NCI-H128 (cell line): ENCODE measurements at regions not wholly inside any gene's neighbourhood (a gene's known extent, or its start where the extent isn't known, plus 50 kb on each side); places are given as distances from the start of the nearest gene placed in this dataset.

Experiments
- DNase-seq: peaks from one replicate; lab custom pipeline; 2025; ENCODE audit not compliant: unreplicated experiment; lab: John Stamatoyannopoulos, UW

DNA sequence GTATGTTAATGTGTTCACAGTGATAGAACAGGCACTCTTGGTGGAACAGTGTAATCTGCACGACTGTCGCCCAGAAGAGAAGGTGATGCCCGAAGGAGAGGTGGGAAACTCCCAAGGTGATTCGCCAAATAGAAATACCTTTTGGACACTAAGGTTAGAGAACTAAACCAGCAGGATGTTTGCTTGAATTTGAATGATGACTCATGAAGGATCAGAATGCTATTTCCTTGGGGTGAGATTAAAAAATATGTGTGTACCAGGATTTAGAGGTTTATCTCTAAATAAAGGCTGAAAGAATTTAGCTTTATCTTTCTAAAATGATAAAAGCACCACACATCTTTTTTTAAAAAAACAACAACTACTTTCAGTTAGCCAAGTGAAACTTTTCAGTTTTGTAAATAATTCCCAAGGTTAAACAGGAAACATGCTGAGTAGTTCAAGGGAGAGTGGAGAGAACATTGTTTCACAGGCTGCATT, 297.4 kb upstream of the TAS2R1 start:
- DNase-seq = no peak

DNA sequence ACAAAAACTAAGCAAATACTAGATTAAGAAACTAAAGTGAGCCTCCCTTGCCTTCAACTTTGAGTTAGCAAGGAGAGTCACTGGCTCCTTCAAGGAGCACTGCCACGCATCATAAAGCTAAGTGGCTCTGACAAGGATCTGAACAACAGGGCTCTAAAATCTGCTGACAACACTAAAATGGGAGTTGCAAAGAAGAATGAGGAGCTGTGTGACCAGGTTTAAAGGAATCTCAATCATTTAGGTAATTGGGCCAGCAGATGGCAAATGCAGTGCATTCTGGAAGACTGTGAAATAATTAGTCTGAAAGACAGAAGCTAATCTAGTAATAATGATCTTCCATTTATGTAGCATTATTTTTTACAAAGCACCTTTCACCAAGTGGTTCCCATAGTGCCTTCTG, 297.0 kb upstream of the TAS2R1 start:
- no peak for DNase-seq

DNA sequence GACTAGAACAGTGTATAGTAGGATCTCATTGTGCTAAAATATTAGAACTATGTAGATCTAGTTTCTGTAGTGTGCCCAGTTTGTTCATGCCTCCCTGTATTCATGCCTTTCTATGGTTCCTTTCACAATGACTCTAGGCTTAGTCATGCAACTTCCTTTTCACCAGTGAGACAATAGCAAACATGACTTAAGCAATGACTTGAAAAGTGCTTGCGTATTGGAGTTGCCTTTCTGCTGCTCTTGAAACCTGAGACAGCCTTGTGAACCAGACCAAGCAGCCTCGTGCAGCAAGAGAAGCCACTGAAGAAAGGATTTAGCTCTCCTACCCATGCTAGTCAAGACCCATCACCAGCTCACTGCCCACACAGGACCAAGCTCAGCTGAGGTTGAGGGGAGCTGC, 294.5 kb upstream of the TAS2R1 start:
- no peak for DNase-seq

DNA sequence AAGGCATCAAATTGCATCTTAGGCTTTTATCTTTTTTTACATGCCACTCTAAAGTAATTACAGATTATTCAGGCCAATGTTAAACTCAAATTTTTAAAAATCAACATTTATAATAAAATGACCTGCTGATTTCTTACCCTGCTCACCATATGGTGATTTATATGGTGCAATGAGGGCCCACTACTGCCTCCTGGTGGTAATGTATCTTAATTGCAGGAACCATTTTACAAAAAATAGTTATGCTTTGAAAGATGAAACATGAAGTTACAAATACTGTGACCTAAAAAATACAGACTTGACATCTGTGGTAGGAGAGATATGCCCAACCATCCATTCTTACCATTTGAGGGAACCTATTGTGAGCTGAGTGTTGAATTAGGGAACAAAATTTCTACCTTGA, 292.6 kb upstream of the TAS2R1 start:
- no peak for DNase-seq

DNA sequence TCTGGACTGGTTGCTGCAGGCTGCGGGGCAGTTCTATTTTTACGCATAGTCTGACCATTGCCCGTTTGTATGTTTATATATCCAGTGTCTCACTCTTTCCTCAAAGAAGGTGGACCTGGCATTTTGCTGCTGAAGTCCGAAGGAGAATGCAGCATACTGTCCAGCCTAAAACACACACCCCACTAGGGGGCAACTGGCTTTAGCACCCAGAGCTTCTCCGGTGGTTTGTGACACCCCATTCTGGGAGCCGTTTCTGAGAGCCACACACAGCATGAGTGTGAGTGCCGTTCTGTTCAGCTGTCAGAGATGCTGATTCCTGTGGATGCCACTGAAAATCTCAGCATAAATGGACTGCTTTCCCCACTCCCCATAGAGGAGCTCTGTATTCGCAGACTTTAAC, 290.5 kb upstream of the TAS2R1 start:
- no peak for DNase-seq

DNA sequence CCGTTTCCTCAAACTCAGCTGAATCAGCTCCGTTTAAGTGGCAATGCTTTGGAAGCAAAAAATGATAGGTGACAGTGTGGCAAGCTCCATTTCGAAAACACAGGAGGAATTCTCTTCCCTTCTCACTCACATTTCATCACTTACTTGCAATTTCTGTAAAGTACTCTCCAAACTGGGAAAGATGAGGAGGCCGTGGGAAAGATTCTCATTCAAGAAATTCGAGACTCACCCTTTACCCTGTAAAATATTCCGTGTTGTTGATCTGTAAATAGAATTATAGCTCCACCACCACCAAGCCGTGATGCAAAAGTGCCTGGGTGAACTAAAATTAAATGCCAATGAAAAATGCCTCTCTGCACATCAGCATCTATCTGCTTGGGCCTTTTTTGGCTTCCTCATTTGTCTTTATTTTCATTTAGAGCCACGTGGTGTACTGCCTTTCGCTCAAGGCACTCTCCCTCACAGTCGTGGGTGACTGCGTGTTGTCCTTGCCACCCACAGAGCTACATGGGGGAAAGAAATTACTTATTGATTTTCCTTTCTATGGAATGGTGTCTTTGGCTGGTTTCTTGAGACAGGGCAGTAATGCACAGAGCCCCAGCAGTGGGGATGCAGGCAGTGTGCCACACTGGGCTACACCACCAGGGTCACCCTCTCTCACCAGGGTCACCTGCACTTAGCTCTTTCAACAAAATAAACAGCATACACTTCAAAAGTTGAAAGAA, 289.3 kb upstream of the TAS2R1 start:
- DNase-seq = no peak

DNA sequence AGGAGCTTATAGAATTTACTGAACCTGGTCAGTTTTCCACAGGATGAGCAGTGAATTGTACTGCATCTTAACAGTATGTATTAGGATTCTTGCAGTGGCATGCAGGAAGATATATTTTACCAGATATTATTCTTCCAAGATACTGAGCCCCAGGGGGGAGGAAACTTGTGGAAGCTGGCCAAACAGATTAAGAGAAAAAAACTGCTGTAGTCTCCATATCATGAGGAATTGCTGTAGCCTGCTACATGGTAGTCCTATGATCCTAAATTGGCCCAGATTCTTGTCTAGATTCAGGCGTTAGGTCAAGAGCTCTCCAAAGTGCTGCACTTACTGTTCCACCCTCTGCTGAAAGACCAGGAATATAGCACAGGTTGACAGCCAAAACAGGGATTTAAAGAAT, 275.5 kb upstream of the TAS2R1 start:
- DNase-seq = no peak

DNA sequence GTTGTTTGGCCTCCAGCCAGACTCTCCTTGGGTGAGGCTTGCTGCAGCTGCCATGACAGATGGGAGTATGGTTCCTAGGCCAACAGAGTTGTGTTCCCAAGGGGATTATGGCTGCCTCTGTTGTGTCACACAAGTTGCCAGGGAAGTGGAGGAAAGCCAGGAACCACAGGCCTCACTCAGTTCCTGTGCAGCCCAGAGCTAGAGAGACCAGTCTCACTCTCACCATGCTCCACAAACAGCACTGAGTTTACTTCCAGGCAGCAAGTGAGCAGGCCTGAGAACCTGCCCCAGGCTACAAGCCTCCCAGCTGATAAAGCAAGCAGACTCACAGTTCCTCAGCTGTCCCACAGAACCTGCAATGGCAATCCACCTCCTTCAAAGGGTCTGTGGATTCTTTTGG, 273.6 kb upstream of the TAS2R1 start:
- no peak for DNase-seq

DNA sequence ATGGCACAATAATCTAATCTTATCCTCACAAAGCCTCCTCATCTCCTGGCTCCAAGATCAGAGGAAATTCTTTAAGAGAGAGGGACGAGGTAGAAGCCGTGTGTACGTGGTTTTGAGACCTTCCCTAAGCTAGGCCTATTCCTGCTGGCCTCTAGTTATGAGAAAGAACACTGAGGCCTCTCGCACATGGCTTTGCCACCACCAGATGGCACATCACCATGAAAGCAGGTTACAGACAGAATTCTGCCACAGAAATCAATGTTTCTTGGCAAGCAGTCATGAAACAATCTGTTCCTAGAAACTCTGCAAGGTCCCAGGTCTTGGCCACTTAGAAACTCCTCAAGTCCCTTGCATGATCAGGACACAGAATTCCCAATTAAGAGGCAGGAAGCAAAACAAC, 268.2 kb upstream of the TAS2R1 start:
- DNase-seq = no peak

DNA sequence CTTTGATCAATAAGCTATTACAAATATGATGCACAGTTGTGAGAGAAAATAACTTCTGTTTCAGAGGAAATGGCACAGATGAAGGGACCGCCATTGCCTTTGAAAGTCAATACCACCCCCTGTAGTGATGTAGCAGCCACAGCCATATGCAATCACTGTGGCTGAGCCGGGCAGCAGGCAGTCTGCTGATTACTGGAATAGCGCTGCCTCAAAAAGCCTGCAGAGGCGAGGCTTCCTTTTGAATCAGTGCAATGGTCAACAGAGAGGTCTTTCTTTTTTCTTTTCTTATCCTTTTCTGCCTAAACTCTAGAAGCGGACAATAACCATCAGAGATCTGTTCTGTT, 265.1 kb upstream of the TAS2R1 start:
- no peak for DNase-seq

DNA sequence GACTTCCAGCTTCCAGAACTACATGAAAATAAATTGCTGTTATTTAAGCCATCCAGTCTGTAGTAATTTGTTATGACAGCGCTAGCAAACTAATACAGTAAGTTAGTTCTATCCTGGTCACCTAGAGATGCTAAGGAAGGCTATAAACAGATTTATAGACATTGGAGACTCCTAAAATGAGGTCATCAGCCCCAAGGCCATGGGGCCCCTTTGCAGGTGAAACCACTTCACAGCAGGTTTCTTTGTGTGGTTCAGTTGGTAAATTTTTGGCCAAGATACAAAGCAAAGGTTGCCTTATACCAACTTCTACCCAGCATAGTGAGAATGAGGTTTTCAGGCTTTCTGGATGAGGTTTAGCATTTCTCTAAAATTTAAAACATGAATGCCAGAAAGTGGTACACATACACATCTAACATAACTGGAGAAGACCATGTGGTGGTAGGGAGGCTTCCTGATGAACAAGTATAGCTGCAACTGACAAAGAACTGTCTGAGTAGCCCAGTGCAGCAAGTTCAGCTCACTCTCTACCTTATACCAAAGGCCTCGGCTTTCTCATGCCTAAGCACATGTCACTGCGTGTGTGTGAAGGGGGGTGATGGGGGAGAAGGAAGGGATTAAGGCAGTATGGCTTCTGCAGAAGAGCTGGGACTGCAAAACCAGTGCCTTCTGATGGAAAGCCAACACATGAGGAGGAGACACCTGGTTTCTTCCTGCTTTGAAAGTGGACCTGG, 264.6 kb upstream of the TAS2R1 start:
- no peak for DNase-seq

DNA sequence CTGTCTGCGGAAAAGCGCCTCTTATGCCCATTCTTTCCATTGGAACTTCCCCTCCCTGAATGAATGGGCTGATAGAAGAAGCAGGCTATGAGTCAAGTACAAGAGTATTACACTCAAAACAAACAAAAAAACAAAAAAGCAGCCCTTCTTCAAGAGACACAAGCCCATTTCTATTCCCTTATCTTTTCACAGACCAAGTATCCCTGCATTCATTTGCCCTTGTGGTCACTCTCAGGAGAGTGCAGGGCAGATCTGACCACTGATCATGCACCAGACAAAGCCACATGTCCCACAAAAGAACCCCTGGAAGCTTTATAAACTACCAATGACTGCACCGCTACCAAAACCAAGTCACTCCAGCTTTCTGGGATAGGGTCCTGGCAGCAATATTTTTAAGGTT, 262.5 kb upstream of the TAS2R1 start:
- no peak for DNase-seq

DNA sequence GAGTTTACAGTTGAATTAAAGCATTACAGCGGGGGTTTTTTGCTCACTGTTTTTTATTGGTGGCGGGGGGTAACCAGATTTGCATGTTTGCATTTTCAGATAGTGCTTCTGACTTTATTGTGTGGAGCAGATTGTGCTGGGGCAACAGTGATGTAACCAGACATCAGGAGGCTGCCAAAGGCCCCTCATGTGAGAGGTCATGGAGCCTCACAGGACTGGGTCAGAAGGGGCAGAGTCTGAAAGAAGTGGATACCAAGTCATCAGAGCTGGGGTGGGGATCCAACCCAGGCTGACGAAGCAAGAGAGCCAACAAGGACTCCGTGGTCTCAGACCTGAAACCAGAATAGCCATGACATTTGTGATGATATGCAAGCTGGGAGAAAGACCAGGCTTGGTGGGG, 259.4 kb upstream of the TAS2R1 start:
- DNase-seq = no peak

DNA sequence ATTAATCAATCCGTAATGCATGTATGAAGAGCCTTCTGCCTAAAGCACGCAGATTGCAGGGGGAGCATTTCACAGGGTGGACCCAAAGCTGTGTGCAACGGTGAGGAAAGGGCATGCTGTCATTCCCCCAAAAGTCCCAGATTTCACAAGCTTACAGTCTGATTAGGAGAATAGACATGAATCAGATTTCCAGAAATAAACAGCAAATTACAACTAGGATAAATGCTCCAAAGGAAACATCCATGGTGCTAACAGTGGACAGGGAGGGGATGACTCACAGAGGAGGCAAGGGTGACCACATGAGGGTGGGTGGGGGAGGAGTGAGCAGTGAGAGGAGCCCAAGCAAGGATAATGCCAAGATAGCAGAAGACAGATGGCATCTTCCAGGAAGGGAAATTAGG, 258.4 kb upstream of the TAS2R1 start:
- no peak for DNase-seq

DNA sequence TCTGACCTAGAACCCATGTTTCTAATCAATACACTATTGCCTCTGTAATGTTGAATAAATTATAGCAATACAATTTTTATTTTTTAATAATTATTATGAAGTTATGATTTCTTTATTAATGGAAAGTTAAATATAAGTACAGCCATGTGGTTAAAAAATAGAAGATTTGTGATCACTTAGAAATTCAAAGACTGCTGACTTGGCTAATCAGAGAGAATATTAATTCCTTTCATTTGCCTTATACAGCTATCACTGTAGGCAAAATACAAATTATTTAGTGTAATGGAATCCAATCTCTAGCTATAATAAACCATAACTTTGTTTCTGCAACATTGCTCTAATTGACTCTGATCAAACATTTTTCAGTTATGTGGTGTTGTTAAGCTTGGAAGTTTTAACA, 255.0 kb upstream of the TAS2R1 start:
- DNase-seq = no peak

DNA sequence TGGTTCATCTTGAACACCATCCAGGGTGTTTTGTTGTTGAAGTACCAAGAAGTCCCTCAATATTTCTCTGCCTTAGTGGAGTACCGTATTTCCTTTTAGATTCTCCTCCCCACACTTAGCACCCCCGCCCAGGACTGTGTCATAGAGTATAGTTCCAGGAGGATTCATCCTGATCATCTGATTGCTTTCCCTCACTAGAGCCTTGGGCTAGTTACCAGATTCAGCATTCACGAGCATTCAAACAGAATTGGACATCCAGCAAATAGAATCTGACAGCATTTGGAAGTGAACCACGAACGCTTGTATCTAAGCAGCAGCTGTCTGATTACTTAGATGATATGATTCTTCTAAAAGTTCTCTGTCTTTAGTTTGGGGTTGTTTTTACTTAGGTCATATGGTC, 248.1 kb upstream of the TAS2R1 start:
- no peak for DNase-seq

DNA sequence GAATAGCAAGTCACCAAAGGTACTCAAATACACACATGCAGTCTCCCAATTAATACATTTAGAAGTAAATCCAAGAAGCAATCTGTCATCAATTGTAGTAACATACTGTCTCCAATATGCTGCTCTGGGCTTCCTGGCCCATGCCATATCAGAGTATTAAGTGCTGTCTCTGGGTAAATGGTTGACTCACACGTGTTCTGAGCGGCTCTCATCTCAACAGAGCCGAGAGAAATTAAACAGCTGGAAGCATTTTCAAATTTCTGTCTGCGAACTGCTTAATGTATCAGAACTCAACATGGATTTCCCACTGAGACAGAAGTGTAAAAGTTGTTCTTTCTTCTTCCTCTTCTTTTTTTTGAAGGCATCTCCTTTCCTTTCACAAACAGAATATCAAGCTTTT, 247.3 kb upstream of the TAS2R1 start:
- DNase-seq = no peak

DNA sequence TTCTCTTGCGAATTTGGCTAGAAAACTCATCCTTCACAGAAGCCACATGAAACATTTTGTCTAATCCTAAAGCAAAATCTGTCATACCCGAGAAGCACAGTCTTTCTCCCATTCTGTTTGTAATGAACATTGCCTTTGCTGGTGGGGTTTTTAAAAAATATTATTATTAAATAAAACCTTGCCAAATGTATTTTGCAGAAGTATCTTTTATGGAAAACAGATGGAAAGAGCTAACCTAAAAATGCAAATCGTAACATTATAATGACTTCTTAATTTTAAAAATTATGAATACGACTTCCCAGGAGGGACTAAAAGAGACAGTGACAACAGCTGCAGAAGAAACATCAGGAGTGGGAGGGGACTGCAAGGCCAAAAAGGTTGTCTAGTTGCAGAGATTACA, 246.3 kb upstream of the TAS2R1 start:
- DNase-seq = no peak

DNA sequence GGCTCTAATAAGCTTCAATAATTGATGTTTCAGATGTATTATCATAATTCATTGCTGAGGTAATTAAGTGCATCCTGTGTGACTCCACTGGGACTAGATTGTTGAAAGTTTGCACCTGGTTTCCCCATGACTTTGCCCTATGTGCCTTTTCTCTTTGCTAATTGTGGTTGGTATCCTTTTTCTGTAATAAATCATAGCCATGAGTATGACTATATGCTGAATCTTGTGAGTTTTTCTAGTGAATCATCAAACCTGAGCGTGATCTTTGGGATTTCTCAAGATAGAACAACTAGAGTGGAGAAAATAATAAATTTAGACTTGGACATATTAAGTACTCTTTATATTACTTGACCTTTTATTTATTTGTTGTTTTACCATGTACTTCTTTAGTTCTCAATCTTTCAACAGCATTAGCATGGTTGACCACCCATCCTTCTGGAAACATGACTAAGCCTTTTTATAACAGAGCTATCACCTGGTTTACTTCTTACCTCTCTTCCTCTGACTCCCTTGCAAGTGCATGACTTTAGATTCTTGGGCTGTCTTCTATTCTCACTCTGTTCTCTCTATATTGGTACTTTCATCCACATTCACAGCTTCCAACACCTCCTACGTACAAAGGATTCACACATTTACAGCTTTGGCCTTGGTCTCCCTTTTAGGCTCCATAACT, 239.6 kb upstream of the TAS2R1 start:
- DNase-seq = no peak

DNA sequence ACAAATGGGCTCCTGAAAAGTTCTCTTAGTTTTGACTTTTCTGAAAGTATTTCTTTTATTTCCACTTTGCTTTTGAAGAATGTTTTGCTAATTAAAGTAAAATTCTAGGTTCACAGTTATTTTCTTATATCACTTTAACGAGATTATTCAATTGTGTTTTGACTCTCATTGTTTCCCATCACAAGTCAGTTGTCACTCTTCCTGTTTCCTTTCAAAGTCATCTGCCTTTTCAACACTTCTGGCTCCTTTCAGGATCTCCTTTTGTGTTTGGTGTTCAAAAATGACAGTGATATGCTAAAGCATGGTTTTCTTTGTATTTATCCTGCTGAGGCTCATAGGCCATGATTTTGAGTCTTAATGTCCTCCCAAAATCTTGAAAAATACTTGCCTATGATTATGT, 235.4 kb upstream of the TAS2R1 start:
- DNase-seq = no peak

DNA sequence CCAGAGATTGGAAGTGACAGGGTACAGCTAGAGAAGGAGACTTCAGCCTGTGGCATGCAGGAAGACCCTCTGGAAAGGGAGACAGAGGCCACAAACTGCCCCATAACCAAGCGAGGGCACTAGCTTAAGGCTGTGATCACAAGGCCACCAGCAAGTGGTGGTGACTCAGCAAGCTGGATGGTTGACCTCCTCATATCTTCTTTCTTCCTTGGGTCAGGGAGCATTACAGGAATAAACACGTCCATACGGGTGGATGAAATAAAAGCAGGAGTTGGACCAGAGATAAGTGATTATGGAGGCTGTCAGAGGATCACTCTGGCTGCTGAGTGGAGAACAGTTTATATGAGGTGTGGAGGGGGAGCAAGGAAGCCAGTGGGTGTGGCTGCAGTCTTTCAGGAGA, 234.6 kb upstream of the TAS2R1 start:
- no peak for DNase-seq

DNA sequence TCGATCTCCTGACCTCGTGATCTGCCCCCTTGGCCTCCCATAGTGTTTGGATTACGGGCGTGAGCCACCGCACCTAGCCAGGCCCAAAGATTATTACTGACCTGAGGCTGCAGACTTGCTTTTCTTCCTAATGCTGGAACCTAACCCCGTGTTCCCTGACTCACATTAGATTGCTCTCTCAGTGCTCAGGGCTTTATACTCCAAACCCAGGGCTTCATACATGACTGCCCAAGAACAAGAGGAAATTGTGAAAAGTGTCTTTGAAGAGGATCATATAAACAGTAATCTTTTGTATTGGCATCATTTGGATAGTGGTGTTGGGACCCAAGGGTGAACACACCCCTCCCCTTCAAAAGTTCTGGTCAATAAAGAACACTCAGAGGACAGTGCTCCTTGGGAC, 233.3 kb upstream of the TAS2R1 start:
- DNase-seq = no peak
